SK-N-MC (cell line): ENCODE measurements at regions not wholly inside any gene's neighbourhood (a gene's known extent, or its start where the extent isn't known, plus 50 kb on each side); places are given as distances from the start of the nearest gene placed in this dataset.

Experiments used
- FOXP2 ChIP-seq: optimal IDR thresholded peaks from 2 replicates; pipeline ENCODE3; 2011; ENCODE audit warnings: mild to moderate bottlenecking, moderate library complexity; ENCODE audit not compliant: insufficient read depth; ENCODE audit errors: extremely low read length, control extremely low read depth
- POLR2AphosphoS5 ChIP-seq: IDR thresholded peaks from 2 replicates; pipeline ENCODE4 v1.6.1; 2012; ENCODE audit warnings: mild to moderate bottlenecking, low read depth, low read length, borderline replicate concordance

GRCh38 chr9:134975253-134975652 is 57.5 kb upstream of the FCN1 start:
- TF ChIP-seq POLR2AphosphoS5 (no peak), FOXP2 (no peak)
